PC-9 (cell line): ENCODE measurements at regions not wholly inside any gene's neighbourhood (a gene's known extent, or its start where the extent isn't known, plus 50 kb on each side); places are given as distances from the start of the nearest gene placed in this dataset.
"Not testable (repeated sequence)": the region's sequence is repeated elsewhere in the genome, so short reads cannot be mapped to it uniquely, and the experiment has no call there.

Source experiments
- EZH2 ChIP-seq: fragments of 200-600 bp; sonication (generic); IDR thresholded peaks from 2 replicates; pipeline ENCODE4 v1.8.0; 2017; ENCODE audit warnings: antibody characterized with exemption, low read depth
- TF ChIP-seq, protein P1 (sequence below): fragments of 200-600 bp; sonication (generic); conservative IDR thresholded peaks from 2 replicates; pipeline ENCODE4 v1.6.1; 2017; ENCODE audit warnings: mixed run types, antibody characterized with exemption, mild to moderate bottlenecking, moderate library complexity

DNA sequence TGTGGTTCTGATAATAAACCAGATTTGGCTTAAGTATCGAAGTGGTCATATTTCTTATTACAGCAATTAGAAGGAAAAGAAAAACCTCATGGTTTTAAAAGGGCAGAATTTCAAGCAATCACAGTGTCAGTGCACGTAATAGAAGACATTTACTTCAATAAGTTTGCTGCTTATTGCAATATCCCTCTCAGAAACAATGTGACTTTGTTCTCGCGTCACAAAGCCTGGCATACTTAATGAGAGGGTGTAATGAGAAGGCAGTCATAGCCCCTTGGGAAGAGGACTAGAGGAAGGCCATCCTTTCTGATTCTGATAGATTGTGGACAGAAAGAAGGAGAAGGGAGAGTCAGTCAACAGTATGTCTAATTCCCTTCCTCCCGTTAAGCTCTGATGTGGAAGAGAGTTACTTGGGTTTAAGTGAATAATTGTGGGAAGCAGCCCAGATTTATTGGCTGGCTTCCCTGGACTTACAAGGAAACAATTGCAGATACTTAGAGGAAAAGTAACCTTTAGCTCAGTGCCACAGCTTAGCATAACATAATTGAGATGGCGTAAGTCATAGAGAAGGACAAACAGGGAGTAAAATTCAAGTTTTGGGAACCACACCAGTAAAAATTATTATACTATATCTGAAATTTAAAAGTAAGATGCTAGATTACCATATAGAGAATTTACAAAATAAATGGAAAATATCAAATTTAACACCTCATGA, 738.2 kb downstream of the PRIM2 start:
- TF ChIP-seq, protein P1, sequence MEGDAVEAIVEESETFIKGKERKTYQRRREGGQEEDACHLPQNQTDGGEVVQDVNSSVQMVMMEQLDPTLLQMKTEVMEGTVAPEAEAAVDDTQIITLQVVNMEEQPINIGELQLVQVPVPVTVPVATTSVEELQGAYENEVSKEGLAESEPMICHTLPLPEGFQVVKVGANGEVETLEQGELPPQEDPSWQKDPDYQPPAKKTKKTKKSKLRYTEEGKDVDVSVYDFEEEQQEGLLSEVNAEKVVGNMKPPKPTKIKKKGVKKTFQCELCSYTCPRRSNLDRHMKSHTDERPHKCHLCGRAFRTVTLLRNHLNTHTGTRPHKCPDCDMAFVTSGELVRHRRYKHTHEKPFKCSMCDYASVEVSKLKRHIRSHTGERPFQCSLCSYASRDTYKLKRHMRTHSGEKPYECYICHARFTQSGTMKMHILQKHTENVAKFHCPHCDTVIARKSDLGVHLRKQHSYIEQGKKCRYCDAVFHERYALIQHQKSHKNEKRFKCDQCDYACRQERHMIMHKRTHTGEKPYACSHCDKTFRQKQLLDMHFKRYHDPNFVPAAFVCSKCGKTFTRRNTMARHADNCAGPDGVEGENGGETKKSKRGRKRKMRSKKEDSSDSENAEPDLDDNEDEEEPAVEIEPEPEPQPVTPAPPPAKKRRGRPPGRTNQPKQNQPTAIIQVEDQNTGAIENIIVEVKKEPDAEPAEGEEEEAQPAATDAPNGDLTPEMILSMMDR: not testable (repeated sequence)
- TF ChIP-seq EZH2: not testable (repeated sequence)
